RWPE2 (cell line): ENCODE measurements at regions not wholly inside any gene's neighbourhood (a gene's known extent, or its start where the extent isn't known, plus 50 kb on each side); places are given as distances from the start of the nearest gene placed in this dataset.
"Not testable (repeated sequence)": the region's sequence is repeated elsewhere in the genome, so short reads cannot be mapped to it uniquely, and the experiment has no call there.

Experiments used
- ATAC-seq: fragments of 200-7000 bp; cut with Tn5 transposase; 3 replicates; pipeline ENCODE4 v1.9.1; 2021; ENCODE audit warnings: low read depth
- DNase-seq: peaks from one replicate; pipeline ENCODE4 v3.0.0-alpha.2; 2020; ENCODE audit warnings: low spot score
- H3K27ac ChIP-seq: fragments of 450-650 bp; 2 replicates; pipeline ENCODE4 v1.5.1; 2017; ENCODE audit warnings: mild to moderate bottlenecking; ENCODE audit not compliant: poor library complexity, severe bottlenecking
- H3K27me3 ChIP-seq: fragments of 250-450 bp; sonication (Bioruptor Pico); 2 replicates; pipeline ENCODE4 v1.5.1; 2021; ENCODE audit warnings: mild to moderate bottlenecking, moderate library complexity; ENCODE audit not compliant: insufficient read depth, poor library complexity, severe bottlenecking
- H3K36me3 ChIP-seq: fragments of 250-450 bp; sonication (Bioruptor Pico); 2 replicates; pipeline ENCODE4 v1.5.1; 2020; ENCODE audit warnings: low read depth, mild to moderate bottlenecking, moderate library complexity
- H3K4me1 ChIP-seq: fragments of 250-450 bp; sonication (Bioruptor Pico); 2 replicates; pipeline ENCODE4 v1.5.1; 2021; ENCODE audit warnings: mild to moderate bottlenecking, moderate library complexity; ENCODE audit not compliant: insufficient read depth, poor library complexity, severe bottlenecking
- H3K4me3 ChIP-seq: fragments of 250-450 bp; sonication (Bioruptor Pico); 2 replicates; pipeline ENCODE4 v1.5.1; 2021; ENCODE audit warnings: mild to moderate bottlenecking, moderate library complexity; ENCODE audit not compliant: severe bottlenecking
- H3K9me3 ChIP-seq: fragments of 250-450 bp; sonication (Bioruptor Pico); 2 replicates; pipeline ENCODE4 v1.5.1; 2021; ENCODE audit warnings: mild to moderate bottlenecking, moderate library complexity; ENCODE audit not compliant: severe bottlenecking
- TF ChIP-seq, protein P1 (sequence below): fragments of 450-650 bp; IDR thresholded peaks from one replicate; pipeline ENCODE4 v1.5.1; 2017; ENCODE audit warnings: mild to moderate bottlenecking, moderate library complexity; ENCODE audit not compliant: poor library complexity, severe bottlenecking

DNA sequence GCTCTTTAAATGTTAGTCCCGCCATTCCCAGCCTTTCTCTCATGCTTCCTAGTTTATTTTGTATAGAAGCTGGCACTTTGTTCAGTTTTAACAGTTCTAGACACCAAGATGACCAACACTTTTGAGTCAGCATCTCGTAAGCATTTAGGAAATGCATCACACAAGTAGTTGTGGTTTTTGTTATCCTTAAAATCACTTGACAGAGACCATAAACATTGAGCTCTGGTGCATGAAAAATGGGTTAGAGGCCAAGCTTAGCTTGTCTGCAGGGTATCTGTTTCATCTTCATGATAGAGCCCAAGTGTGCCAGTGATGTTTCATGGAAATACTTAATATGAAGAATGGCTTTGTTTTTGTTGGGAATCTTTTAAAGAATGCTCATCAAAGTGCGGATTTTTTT lies 159.7 kb downstream of the DISP1 start:
- DNase-seq (no peak), ATAC-seq (no peak)
- H3K27ac ChIP-seq = no peak overlapping the region
- H3K27me3 ChIP-seq = no peaks in the 10 kb centered on the region
- H3K9me3 ChIP-seq = no peaks in the 10 kb centered on the region
- no peaks in the 10 kb centered on the region for H3K4me1 ChIP-seq
- TF ChIP-seq, protein P1, sequence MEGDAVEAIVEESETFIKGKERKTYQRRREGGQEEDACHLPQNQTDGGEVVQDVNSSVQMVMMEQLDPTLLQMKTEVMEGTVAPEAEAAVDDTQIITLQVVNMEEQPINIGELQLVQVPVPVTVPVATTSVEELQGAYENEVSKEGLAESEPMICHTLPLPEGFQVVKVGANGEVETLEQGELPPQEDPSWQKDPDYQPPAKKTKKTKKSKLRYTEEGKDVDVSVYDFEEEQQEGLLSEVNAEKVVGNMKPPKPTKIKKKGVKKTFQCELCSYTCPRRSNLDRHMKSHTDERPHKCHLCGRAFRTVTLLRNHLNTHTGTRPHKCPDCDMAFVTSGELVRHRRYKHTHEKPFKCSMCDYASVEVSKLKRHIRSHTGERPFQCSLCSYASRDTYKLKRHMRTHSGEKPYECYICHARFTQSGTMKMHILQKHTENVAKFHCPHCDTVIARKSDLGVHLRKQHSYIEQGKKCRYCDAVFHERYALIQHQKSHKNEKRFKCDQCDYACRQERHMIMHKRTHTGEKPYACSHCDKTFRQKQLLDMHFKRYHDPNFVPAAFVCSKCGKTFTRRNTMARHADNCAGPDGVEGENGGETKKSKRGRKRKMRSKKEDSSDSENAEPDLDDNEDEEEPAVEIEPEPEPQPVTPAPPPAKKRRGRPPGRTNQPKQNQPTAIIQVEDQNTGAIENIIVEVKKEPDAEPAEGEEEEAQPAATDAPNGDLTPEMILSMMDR = no peak
- H3K36me3 ChIP-seq = no peaks in the 10 kb centered on the region
- no peak overlapping the region for H3K4me3 ChIP-seq

DNA sequence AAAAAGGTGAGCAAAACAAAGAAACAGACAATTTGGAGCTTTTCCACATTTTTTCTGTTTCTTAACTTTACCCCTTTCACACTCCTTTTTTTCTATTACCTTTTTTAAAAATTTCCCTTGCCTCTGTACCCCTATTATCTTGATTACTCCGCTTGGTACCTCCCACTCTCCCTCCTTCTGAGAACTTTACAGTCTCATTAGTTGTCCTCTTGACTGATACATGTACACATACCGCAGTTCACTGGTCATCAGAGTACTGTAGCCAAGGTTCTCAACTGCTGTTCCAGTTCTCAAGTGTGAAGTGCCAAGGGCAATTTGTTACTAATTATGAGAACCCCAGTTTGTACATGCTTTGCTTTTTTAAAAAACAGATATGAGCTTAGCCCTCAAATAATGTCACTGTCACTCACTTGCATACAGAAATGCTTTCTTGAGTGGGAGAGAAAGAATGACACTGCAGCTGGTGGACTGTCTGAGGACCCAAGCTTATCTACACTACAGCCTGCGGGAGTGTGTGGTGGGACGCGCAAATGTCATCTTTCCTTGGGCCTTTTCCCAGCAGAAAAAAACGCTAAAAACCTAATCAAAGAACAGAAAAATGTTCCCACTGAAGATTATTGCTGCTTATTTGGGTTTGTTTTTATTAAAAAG lies 160.8 kb downstream of the DISP1 start:
- Histone ChIP-seq H3K27me3 (no peaks in the 10 kb centered on the region), H3K4me1 (no peaks in the 10 kb centered on the region), H3K4me3 (no peak overlapping the region), H3K36me3 (no peaks in the 10 kb centered on the region), H3K9me3 (no peaks in the 10 kb centered on the region), H3K27ac (no peak overlapping the region)
- ATAC-seq = no peak
- no peak for DNase-seq
- TF ChIP-seq, protein P1 = no peak

DNA sequence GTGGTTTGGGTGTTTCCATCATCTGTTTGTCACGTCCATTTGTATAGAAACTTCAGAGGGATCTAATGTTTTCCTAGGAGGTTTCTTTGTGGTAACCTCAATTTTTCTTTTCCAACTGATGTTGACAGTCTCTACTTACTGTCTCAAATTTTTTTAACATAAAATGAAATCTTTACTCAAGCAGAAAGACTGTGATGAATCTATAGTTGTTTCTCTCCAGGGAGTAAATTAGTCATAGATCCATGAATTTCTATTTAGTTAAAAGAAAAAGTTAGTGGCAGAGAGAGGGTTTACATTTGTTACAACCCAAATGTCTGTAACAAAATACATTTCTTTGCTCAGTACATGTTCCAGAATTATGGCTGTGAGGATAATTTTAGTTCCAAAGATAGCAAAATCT lies 161.6 kb downstream of the DISP1 start:
- Histone ChIP-seq H3K36me3 (no peaks in the 10 kb centered on the region), H3K4me3 (no peak overlapping the region), H3K9me3 (no peaks in the 10 kb centered on the region), H3K27ac (no peak overlapping the region), H3K4me1 (no peaks in the 10 kb centered on the region), H3K27me3 (no peaks in the 10 kb centered on the region)
- DNase-seq (no peak), ATAC-seq (no peak)
- TF ChIP-seq, protein P1 = no peak

DNA sequence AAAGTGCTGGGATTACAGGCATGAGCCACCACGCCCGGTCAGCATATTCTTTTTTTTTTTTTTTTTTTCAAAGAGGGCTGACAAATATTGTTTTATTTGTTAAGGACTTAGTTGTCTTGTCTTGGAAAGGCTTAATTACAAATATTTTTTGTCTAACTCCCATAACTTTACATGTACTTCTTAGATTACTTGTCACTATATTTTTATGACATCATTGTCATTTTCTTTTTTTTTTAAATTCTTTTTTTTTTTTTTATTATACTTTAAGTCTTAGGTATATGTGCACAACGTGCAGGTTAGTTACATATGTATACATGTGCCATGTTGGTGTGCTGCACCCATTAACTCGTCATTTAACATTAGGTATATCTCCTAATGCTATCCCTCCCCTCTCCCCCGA lies 162.5 kb downstream of the DISP1 start:
- not testable (repeated sequence) for H3K4me1 ChIP-seq, H3K27ac ChIP-seq, H3K4me3 ChIP-seq, H3K9me3 ChIP-seq, H3K27me3 ChIP-seq, H3K36me3 ChIP-seq, ATAC-seq, DNase-seq

DNA sequence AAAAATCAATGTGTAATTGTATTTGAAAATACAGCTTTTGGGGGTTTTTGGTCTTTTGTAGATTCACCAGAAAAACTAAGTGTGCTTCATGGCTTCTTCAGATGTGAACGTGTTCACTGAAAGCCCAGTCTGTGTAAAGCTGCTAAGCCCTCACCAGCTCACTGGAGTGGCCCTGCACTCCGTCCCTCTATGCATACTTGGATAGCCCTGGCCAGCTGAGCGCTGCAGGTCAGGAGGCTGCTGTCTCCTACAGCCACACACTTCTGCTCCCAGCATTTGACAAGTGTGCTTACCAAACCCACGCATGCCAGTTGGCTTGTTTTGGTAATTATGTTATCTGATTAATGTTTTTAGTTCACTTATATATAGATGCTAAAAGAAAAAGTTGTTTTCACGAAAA lies 163.5 kb downstream of the TLR5 start:
- ATAC-seq (no peak), DNase-seq (no peak)
- Histone ChIP-seq H3K27me3 (no peaks in the 10 kb centered on the region), H3K4me1 (no peaks in the 10 kb centered on the region), H3K4me3 (no peak overlapping the region), H3K36me3 (no peaks in the 10 kb centered on the region), H3K9me3 (no peaks in the 10 kb centered on the region), H3K27ac (no peak overlapping the region)
- TF ChIP-seq, protein P1 = no peak
